ELF-1 (cell line): ENCODE measurements at regions not wholly inside any gene's neighbourhood (a gene's known extent, or its start where the extent isn't known, plus 50 kb on each side); places are given as distances from the start of the nearest gene placed in this dataset.

Source experiments
- DNase-seq: peaks from one replicate; pipeline ENCODE4 v3.0.0-alpha.2; 2016; ENCODE audit warnings: low read depth, low spot score

DNA sequence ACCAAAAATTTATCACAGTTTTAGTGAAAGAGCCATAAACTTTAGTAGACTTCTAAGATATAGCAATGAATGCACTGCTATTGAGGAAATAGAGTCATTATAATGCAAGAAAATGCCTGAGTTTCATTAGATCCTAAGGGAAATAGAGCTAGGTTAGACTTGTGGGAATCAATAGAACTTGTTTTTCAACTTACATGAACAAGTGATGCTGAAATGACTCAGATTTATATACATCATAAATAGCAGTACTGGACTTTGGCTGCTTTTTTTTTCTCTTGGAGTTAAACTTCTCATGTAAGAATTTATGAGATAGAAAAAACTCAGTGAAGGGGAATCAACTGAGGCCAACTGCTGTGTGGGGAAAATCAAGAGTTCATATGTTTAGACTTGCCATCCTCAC lies 216.5 kb upstream of the AADAT start:
- no peak for DNase-seq

DNA sequence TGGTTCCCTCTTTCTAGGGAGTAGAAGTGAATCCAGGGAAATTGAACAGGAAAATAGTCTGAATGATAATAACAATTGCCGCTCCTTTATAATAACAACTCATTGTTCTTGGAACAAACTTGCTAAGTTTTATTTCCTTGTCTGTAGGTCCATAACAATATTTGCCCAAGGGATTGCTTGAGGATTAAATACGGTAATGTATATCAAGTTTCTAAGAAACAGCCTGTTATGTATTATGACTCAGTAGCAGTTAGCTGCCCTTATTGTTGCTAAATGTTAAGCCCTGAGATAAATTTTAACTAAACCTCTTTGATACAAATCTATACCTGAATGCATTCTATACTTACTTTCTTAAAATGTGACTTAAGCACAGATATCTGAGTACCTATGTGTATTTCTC lies 215.9 kb upstream of the AADAT start:
- DNase-seq = no peak

DNA sequence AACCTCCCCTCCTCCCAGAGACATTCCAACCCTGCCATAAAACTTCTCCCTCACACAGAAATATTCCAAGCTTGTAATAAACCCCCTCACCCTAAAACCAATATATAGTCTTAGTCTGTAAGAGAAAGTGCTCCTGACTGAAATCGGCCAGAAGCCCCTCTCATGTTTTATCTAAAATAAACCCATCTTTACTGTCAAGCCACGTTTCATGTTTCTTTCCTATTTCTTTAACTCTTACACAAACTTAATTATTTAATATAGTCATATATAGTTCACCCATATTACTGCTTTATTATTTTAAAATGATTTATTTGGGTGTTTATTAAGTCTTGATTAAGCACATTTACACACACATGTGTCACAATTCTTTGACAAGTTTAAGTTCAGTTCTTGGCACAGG lies 191.3 kb upstream of the AADAT start:
- no peak for DNase-seq

DNA sequence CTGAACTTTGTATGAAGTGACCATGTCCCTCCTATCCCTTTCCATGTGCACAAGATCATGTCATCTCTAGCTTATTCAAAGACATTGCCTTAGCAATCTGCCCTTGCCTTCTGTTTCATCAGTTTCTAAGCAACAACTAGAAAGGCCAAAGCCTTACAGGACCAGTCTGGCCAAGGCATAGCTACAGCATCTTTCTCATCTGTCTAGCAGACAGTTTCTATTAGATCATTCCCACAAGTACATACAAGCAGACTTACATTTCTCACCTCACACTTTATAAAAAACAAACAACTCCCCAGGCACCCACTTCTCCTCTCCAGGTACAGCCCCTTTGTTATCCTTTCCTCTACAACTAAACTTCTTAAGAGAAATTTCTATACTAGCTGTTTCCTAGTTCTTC lies 188.7 kb upstream of the AADAT start:
- DNase-seq = no peak

DNA sequence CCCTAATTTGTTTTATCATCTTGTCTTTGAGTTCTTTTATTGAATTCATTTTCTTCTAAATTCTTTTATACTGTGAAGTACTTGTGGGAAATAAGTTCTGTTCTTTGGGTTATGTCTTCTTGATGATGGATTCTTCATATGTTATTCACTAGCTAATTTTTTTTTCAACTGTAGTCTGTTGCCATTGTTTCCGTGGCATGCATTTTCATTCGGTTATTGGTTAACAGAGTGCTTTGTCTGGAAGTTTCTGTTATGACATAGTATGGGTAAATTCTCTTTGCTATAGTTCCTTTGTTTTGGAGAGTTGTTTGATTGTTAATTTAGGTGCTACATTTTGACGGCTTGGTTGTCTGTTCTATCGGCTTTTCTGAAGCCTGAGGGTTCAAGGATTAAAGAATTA lies 184.9 kb upstream of the AADAT start:
- DNase-seq = no peak

DNA sequence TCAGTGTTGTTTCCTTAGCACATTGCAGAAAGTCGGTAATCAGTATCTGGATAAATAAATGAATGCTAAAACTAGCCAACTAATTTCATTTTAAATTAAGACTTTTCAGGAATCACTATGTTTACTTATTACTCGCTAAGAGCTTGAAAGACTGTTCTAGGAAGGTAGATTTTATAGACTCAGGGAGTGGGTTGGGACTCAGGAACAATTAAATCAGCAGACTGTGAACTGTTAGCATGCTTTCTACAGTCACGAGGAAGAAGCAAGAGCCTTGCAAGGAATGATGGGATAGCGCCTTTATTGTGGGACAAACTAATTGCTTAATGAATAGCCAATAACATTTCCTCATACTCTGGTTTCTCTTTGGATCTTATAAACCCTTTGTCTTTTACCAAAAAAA lies 183.2 kb upstream of the AADAT start:
- DNase-seq = no peak

DNA sequence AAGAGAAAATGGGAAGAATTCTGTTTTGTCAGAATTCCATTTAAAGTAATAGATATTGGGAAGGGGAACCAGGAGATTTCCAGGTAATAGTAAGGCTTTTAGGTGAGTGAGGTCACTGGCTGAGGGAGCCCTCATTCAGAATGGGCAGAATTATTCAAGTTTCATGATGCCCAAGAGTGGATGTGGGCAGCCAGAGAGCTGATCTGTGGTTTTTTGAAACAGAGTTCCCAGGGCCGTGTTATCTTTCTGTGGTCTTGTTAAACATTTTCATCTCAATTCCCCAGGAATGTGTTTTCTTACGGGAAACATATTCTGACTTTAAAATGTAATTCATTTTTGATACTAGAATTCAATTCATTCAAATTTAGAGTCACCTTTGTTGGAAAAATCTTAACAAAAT lies 182.0 kb upstream of the AADAT start:
- no peak for DNase-seq

DNA sequence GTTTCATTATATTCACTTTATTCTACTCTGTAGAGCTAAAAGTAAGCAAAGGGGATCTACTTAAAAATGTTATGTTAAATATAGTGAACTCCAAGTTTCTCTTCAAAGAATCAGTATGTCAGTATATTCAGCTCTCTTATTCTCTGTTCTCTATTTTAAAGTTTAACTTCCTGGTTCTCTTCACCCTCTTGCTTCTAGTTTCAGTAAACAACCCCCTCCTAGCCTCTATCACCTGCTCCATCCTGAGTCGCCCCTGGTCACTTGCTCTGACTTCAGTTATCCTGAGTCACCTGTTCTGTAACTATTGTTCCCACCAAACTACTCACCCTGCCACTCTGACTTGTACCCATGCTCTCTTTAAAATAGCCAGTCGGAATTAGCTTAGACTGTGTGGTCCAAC lies 180.9 kb upstream of the AADAT start:
- DNase-seq = no peak

DNA sequence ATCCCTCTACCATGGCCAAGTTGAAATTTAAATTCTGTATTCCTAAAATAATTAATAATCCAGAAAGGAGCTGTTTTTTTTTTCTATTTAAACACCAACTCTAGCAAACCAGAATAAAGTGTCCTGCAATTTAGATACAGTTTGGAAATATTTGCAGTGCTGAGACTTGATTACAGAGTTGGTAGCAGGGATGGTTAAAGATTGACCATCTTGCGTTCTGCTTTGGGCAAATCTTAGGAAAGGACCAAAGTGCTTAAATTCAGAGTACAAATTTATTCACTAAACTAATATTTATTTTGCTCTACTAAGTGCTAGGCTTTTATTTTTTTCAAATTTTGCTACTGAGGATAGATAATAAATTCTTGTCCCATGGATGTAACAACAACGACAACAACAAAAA lies 180.2 kb upstream of the AADAT start:
- no peak for DNase-seq

DNA sequence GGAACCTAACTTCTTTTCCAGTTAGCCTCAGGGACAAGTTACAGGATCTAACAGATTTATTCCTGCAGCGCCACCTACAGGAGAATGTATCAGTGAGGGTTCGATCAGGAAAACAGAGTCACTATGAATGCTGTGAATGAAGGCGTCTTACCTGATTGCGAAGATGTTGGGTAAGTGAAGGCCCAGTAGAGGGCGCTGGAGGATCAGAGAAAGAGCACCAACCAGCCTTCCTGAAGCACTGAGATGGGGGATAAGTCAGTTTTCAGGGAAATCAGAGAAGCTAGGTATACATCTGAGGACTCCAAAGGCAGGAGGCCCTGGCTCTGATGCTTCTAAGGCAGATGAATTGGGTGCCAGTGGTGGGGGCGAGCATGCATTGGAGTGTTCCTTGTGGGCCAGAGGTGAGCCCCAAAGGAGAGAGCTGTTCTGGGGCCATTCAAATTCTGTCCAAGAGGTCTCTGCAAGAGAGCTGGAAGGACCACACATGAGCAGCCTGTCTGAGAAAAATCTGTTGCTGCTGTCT lies 169.9 kb upstream of the AADAT start:
- DNase-seq = peak; percentile 98

DNA sequence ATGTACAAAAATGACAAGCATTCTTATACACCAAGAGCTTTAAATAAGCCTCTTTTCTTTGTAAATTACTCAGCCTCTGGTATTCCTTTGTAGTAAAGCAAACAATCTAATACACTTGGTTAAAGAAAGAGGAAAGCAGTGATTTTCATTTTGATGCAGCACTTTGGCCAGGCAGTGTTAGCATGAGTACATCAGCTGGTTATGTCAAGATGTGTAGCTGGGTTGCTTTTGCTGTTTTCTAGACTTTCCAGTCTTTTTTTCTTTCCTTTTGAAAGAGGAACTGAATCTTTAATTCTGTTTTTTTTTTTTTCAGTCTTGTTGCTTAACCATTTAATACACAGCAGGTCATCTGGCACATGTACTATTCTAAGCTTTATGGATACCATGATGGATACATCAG lies 167.1 kb upstream of the AADAT start:
- DNase-seq = no peak

DNA sequence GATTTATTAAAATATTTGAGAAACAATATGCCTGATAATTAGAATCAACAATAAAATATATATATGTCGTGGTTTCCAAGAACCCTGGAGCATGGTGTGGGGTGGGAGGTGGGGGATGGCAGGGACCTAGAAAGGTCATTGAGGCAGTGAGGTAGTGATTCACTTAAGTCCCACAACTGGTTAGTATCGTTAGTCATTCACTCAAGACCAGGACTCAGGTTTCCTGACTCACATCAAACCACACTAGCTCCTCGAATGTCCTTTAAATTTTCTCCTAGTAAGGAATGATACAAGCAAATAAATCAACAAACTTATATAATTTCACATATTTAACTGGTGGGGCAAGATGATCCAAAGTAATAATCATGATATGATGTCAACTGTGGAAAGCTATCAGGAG lies 158.8 kb upstream of the AADAT start:
- no peak for DNase-seq

DNA sequence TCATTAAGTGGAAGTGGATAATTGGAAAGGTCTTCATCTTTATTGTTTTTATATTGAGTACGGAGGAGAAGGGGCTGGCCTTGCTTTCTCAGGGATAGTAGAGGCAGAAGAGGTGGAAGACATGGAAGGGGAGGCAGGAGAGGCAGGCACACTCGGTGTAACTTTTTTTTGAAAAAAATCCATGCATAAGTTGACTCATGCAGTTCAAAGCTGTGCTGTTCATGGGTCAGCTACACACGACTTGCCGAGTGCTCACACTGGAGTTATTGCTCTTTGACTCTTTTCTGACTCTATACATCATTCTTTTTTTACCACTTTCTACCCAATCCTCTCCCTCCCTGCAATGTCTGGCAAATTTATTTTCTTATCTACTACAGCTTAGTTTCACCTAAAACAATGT lies 158.3 kb upstream of the AADAT start:
- no peak for DNase-seq

DNA sequence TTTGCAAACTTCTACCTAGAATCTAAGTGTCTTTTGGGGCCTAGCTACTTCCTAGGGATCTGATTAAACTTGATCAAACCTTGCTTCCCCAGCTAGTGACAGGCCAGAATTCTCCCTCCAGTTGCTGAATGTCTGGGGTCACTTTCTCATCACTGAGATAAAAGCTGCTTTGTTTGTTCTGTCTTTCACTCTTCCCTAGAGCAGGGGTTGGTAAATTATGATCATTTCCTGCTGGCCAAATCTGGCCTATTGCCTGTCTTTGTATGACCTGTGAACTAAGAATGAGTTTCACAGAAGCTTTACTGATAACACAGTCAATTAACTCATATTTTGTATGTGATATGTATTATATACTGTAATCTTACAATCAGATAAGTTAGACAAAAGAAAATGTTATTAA lies 157.8 kb upstream of the AADAT start:
- no peak for DNase-seq

DNA sequence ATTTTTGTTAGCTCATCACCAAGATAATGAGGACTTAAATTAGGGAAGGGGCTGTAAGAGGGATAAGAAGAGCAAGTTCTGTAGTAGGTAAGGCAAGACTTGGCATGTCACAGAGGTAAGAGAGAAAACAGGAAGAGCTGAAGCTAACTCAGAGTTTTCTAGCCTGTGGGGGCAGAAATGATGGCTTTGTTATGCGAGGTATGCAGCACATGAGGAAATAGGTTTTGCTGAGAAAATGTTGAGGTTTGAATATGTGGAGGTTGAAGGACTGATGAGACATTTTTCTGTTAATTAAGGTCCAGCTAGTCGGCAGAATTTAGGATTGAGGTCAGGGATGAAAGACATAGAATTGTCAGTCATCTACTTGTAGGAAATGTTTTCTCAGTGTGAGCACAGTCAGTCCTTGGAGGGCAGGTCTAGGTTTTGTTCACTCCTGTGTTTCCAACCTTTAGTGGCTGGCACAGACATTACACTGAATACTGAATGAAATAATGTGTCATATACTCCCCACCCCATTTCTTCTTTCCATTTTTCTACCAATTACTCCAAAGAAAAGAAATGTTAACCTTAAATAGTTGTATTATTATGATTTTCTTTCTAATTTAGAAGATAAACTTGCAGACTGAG lies 154.0 kb upstream of the AADAT start:
- no peak for DNase-seq

DNA sequence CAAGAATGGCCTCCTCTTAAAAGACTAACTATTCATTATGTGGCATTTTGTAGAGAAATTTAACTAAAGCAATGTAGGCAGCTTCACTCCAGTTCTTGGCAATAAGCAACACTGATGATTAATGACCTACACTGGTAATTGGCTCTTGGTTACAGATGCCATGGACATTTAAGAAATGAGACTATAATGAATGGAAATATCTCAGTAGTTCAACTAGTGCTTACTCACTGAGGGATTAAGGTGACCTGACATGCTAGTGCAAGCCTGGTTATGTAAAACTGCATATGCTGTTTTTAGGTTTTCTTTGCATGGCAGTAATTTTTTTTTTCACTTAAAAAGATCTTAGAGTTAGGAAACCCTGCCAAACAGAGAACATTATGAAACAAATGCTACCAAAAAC lies 152.7 kb upstream of the AADAT start:
- no peak for DNase-seq

DNA sequence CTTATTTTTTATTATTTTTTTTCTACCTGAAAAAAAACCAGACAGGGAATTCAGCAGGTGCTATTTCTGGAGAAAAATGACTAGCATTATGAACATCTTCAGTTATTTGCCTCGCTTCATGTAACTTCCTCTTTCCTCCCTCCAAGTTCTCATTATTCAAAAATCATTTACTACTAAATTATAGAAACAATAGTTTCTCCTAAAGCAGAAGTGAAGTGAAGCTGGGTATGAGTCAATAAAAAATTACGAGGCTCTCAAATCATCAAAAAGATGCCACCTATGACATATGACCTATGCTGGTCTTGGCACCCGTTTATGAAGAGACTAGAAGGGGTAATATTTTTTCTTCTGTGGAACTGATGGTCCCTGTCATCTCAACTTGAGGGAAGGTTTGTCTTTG lies 145.0 kb upstream of the AADAT start:
- DNase-seq = no peak

DNA sequence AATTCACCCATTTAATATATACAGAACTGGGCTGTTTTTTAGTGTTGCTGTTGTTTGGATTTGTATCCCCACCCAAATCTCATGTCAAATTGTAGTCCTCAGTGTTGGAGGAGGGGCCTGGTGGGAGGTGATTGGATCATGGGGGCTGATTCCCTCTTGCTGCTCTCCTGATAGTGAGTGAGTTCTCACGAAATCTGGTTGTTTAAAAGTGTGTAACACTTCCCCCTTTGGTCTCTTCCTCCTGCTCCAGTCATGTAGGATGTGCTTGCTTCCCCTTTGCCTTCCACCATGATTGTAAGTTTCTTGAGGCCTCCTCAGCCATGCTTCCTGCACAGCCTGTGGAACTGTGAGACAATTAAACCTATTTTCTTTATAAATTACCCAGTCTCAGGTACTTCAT lies 141.6 kb upstream of the AADAT start:
- DNase-seq = no peak

DNA sequence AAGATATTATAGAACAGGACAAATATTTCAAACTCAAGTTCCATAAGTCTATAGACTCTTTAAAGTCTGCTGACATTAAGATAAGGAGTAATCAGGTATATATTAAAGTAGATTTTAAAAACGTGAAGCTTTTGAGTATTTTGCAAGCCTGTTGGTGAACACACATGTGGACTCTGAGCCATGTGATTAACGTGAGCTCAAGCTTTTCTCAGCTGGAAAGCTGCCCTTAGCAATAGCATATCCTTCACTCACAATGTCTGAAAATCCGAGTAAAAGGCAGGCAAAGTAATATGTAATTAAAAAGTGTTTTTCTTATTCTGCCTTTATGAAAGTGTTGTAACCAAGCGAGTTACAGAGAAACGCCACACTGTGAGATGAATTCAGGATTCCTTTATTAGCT lies 140.5 kb upstream of the AADAT start:
- DNase-seq = no peak

DNA sequence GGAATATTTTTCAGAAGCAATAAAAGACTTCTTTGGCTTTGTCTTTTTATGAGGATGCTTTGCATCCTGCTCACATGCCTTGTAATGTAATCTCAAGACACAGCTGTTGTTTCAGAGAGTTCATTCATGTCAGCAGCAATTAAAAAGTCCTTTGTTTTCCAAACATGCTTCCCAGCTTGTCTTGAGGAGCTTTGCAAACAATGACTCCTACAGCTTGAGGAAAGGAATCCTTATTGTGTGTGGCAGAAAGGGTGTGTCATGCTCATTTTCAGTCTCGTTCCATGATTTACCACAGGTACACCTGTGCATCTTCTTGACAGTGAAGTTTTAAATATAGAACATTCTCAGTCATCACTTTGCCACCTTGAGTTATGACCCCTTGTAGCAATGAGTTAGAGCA lies 139.2 kb upstream of the AADAT start:
- DNase-seq = no peak

DNA sequence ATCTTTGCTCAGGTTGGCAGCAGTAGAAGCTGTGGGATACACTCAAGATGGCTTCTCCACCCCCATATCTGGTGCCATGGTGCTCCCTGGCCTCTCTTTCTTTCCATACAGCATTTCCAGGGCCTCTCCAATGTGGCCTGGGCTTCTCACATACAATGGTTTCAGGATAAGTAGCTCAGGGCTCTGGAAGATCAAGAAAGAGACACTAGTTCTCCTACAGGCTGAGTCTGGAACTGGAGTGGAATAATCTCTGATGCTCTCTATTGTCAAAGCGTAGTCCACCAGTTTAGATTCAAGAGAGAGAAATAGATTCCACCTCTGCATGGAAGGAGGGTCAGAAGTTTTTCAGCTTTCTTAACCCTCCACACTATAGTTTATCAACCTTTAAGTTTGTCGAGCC lies 138.2 kb upstream of the AADAT start:
- DNase-seq = no peak

DNA sequence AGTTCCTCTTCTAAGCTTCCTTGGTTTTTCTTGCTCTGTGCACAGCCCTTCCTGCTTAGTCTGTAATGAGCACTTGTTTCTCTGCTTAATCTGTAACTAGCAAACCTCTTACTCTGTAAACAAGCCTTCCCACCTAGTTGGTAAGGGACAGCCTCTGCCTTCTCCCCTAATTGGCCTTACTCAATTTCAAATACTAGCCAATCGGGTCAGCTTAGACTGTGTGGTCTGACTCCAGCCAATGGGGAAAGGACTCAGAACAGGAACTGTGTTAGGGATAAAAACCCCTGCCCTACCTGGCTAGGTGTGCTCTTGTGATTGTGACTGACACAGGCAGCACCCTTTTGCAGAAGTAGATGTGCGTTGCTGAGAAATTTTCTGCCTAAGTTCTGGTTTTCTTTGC lies 136.5 kb upstream of the AADAT start:
- DNase-seq = no peak

DNA sequence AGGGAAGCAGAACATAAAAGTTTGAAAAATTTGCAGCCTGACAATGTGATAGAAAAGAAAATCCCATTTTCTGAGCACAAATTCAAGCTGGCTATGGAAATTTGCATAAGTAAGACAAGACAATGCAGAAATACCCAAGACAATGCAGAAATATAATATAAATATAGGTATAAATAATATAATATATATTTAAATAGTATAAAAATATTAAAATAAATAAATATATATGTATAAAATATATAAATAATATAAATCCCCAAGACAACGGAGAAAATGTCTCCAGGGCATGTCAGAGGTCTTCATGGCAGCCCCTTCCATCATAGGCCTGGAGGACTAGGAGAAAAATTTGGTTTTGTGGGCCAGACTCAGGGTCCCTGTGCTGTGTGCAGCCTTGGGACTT lies 125.0 kb upstream of the AADAT start:
- DNase-seq = no peak

DNA sequence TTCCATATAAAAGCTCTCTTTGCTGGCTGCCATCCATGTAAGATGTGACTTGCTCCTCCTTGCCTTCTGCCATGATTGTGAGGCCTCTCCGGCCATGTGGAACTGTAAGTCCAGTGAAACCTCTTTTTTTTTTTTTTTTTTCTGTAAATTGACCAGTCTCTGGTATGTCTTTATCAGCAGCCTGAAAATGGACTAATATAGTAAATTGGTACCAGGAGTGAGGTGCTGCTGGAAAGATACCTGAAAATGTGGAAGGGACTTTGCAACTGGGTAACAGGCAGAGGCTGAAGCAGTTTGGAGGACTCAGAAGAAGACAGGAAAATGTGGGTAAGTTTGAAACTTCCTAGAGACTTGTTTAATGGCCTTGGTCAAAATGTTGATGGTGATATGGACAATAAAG lies 124.3 kb upstream of the AADAT start:
- no peak for DNase-seq
